22Rv1 (cell line): ENCODE measurements at regions not wholly inside any gene's neighbourhood (a gene's known extent, or its start where the extent isn't known, plus 50 kb on each side); places are given as distances from the start of the nearest gene placed in this dataset.

Source experiments
- CTCF ChIP-seq: fragments of 450-650 bp; IDR thresholded peaks from 2 replicates; pipeline ENCODE4 v1.5.1; 2017; ENCODE audit warnings: mild to moderate bottlenecking
- ZFX ChIP-seq: fragments of 450-650 bp; IDR thresholded peaks from 2 replicates; pipeline ENCODE4 v1.6.1; 2017; ENCODE audit warnings: antibody characterized with exemption, borderline replicate concordance

DNA sequence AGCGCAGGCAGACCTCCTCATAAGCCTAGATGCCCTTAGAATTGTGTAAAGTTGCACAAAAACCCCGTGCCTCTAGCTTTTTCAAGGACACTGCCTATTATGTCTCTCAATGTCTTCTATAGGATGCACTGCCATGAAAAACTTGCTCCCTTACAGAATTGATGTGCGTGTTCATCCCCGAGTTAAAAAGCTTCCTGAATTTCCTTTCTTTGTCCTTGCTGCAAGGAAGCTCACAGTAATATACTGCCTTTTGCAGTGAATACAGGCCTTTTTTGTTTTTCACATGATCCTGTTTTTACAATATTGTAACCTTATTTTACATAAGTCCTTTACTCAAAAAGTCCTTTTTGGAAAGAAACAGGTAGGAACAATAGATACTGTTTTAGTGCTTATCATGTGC, 193.0 kb downstream of the TTLL7 start:
- no peak for TF ChIP-seq CTCF
- no peak for TF ChIP-seq ZFX
